ENCODE measurements at regions not wholly inside any gene's neighbourhood (a gene's known extent, or its start where the extent isn't known, plus 50 kb on each side); places are given as distances from the start of the nearest gene placed in this dataset.

GRCh38 chr18:43875511-43875910 lies 598.2 kb upstream of the SYT4 start:
- ATAC-seq (ENCODE audit: low read depth) (no peak), DNase-seq (no peak)
- ChIA-PET CTCF (no interaction called here), POLR2A (no interaction called here)
- intact Hi-C loops (cut with micrococcal nuclease), result no loop called here
- TF ChIP-seq, protein P1, sequence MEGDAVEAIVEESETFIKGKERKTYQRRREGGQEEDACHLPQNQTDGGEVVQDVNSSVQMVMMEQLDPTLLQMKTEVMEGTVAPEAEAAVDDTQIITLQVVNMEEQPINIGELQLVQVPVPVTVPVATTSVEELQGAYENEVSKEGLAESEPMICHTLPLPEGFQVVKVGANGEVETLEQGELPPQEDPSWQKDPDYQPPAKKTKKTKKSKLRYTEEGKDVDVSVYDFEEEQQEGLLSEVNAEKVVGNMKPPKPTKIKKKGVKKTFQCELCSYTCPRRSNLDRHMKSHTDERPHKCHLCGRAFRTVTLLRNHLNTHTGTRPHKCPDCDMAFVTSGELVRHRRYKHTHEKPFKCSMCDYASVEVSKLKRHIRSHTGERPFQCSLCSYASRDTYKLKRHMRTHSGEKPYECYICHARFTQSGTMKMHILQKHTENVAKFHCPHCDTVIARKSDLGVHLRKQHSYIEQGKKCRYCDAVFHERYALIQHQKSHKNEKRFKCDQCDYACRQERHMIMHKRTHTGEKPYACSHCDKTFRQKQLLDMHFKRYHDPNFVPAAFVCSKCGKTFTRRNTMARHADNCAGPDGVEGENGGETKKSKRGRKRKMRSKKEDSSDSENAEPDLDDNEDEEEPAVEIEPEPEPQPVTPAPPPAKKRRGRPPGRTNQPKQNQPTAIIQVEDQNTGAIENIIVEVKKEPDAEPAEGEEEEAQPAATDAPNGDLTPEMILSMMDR (IDR thresholded peaks at IDR 0.05), result no peak
- H3K27me3 Mint-ChIP-seq, result no peaks in the 10 kb centered on the region
- no peaks in the 10 kb centered on the region for H3K36me3 Mint-ChIP-seq (ENCODE audit: low read depth)
- H3K9me3 Mint-ChIP-seq, result no peaks in the 10 kb centered on the region
- H3K27ac Mint-ChIP-seq, result no peak overlapping the region
- H3K4me1 Mint-ChIP-seq, result no peaks in the 10 kb centered on the region
- no peak overlapping the region for H3K4me3 Mint-ChIP-seq

DNA sequence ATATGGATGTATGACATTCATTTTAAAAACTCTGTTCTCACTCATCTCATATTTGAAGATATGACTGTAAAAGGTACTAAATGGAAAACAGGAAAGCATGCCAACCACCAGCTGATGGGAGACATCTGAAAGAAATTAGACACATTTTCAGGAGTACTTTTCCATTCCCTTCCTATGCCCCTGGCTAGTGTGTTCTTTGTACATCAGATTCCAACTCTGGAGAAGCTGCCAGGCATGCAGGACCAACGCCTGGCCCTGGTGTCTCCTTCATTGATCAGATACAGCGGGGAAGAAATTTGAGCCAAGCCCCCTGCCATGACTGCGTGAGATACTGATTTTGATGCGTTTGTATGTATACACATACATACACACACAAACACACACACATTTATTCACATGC lies 599.0 kb upstream of the SYT4 start:
- H3K4me3 Mint-ChIP-seq, result no peak overlapping the region

GRCh38 chr18:43876748-43877147 lies 599.5 kb upstream of the SYT4 start:
- H3K4me1 Mint-ChIP-seq, result no peaks in the 10 kb centered on the region
- ChIA-PET CTCF (no interaction called here), POLR2A (no interaction called here)
- no peaks in the 10 kb centered on the region for H3K9me3 Mint-ChIP-seq
- DNase-seq (no peak), ATAC-seq (ENCODE audit: low read depth) (no peak)
- no peak overlapping the region for H3K27ac Mint-ChIP-seq
- intact Hi-C loops (cut with micrococcal nuclease), result no loop called here
- H3K4me3 Mint-ChIP-seq, result no peak overlapping the region
- H3K27me3 Mint-ChIP-seq, result no peaks in the 10 kb centered on the region
- TF ChIP-seq, protein P1 (IDR thresholded peaks at IDR 0.05), result no peak
- H3K36me3 Mint-ChIP-seq (ENCODE audit: low read depth), result no peaks in the 10 kb centered on the region

More for the DNA sequence above, 599.0 kb upstream of the SYT4 start:
- DNase-seq (no peak), ATAC-seq (ENCODE audit: low read depth) (no peak)
- Mint-ChIP-seq H3K36me3 (ENCODE audit: low read depth) (no peaks in the 10 kb centered on the region), H3K27ac (no peak overlapping the region), H3K27me3 (no peaks in the 10 kb centered on the region), H3K4me1 (no peaks in the 10 kb centered on the region), H3K9me3 (no peaks in the 10 kb centered on the region)
- CTCF ChIA-PET, result no interaction called here
- TF ChIP-seq, protein P1 (IDR thresholded peaks at IDR 0.05), result no peak
- POLR2A ChIA-PET, result no interaction called here
- intact Hi-C loops (cut with micrococcal nuclease), result no loop called here

DNA sequence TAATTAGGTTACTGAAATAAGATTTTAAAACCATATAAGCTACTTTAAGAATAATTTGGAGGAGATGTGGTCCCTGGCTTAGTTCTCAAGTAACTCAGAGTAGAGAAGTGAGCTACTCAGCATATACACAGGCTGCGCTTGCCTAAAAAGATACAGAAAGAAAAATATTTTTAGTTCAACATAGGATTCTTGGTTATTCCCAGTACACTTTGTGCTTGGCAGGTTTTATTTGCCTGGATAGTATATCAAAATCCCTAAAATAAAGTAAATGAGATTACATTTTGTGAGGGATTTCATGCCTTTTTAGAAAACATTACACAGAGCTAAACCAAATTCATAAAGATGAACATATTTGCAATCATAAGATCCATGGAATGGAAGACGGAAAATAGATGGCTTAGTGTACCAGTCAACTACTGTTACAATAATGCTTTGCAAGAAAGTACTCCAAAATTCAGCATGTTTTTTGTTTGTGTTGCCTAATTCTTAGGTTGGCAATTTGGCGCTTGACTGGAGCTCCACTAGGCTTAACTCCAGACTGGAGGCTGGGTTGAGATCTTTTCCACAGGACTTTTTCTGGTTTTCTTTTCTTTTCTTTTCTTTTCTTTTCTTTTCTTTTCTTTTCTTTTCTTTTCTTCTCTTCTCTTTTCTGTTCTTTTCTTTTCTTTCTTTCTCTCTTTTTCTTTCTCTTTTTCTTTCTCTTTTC lies 600.5 kb upstream of the SYT4 start:
- no peak overlapping the region for H3K4me3 Mint-ChIP-seq
- DNase-seq (no peak), ATAC-seq (ENCODE audit: low read depth) (no peak)
- H3K27ac Mint-ChIP-seq, result no peak overlapping the region
- no peaks in the 10 kb centered on the region for H3K36me3 Mint-ChIP-seq (ENCODE audit: low read depth)
- H3K4me1 Mint-ChIP-seq, result no peaks in the 10 kb centered on the region
- H3K9me3 Mint-ChIP-seq, result no peaks in the 10 kb centered on the region
- POLR2A ChIA-PET, result no interaction called here
- intact Hi-C loops (cut with micrococcal nuclease), result no loop called here
- CTCF ChIA-PET, result no interaction called here
- no peaks in the 10 kb centered on the region for H3K27me3 Mint-ChIP-seq
- TF ChIP-seq, protein P1 (IDR thresholded peaks at IDR 0.05), result no peak

DNA sequence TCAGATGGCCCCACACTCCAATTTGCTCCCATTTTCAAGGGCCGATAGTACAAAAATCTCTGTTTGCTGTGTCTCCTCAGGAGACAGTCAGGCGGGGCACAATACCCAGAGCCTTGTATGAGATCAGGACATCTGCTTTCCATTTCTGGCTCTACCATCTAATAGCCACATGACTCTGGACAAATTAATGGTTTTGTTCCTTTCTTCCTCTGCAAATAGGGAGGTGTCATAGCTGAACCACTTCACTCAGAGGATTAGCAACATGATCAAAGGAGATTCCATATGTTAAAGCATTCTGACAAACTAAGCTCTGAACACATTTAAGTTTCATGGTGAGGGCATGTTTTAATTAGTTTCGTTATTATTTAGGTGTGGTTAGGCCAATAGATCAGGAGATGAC lies 602.1 kb upstream of the SYT4 start:
- DNase-seq (no peak), ATAC-seq (ENCODE audit: low read depth) (no peak)
- H3K27ac Mint-ChIP-seq, result no peak overlapping the region
- TF ChIP-seq, protein P1 (IDR thresholded peaks at IDR 0.05), result no peak
- no peaks in the 10 kb centered on the region for H3K9me3 Mint-ChIP-seq
- no peaks in the 10 kb centered on the region for H3K4me1 Mint-ChIP-seq
- no peaks in the 10 kb centered on the region for H3K27me3 Mint-ChIP-seq
- ChIA-PET POLR2A (no interaction called here), CTCF (no interaction called here)
- H3K4me3 Mint-ChIP-seq, result no peak overlapping the region
- no peaks in the 10 kb centered on the region for H3K36me3 Mint-ChIP-seq (ENCODE audit: low read depth)
- intact Hi-C loops (cut with micrococcal nuclease), result no loop called here

All from activated B cell treated with CpG ODN at 0.5 μM for 24 hours (primary cell).